ENCODE measurements at regions not wholly inside any gene's neighbourhood (a gene's known extent, or its start where the extent isn't known, plus 50 kb on each side); places are given as distances from the start of the nearest gene placed in this dataset.
"Not testable (repeated sequence)": the region's sequence is repeated elsewhere in the genome, so short reads cannot be mapped to it uniquely, and the experiment has no call there.

GRCh38 chr15:98280284-98280975 is 319.9 kb downstream of the ARRDC4 start:
- DNase-seq, result no peak

GRCh38 chr15:98281130-98281529 is 320.6 kb downstream of the ARRDC4 start:
- DNase-seq, result no peak

GRCh38 chr15:98282656-98283332 is 322.3 kb downstream of the ARRDC4 start:
- DNase-seq, result no peak

- DNase-seq, result no peak
Observed at GRCh38 chr15:98286200-98286599, 325.7 kb downstream of the ARRDC4 start.

- DNase-seq, result no peak
Observed at GRCh38 chr15:98286831-98287230, 326.3 kb downstream of the ARRDC4 start.

GRCh38 chr15:98288091-98288590 is 327.6 kb downstream of the ARRDC4 start:
- DNase-seq, result no peak

GRCh38 chr15:98289747-98290146 is 329.2 kb downstream of the ARRDC4 start:
- no peak for DNase-seq

- peak; percentile 59 for DNase-seq
Observed at GRCh38 chr15:98292442-98293240, 332.1 kb downstream of the ARRDC4 start.

- DNase-seq, result no peak
Observed at GRCh38 chr15:98294126-98294525, 333.6 kb downstream of the ARRDC4 start.

- not testable (repeated sequence) for DNase-seq
Observed at GRCh38 chr15:98295101-98295759, 334.7 kb downstream of the ARRDC4 start.

GRCh38 chr15:98296653-98297052 is 336.1 kb downstream of the ARRDC4 start:
- DNase-seq, result no peak

GRCh38 chr15:98304371-98304770 is 343.9 kb downstream of the ARRDC4 start:
- DNase-seq, result no peak

GRCh38 chr15:98308117-98308516 is 340.2 kb upstream of the IGF1R start:
- DNase-seq, result no peak

- peak; percentile 65 for DNase-seq
Observed at GRCh38 chr15:98311566-98312188, 336.7 kb upstream of the IGF1R start.

GRCh38 chr15:98312913-98313312 is 335.4 kb upstream of the IGF1R start:
- no peak for DNase-seq

- no peak for DNase-seq
Observed at GRCh38 chr15:98315971-98316370, 332.4 kb upstream of the IGF1R start.

GRCh38 chr15:98321896-98322295 is 326.4 kb upstream of the IGF1R start:
- DNase-seq, result no peak

GRCh38 chr15:98322581-98322980 is 325.8 kb upstream of the IGF1R start:
- DNase-seq, result no peak

- no peak for DNase-seq
Observed at GRCh38 chr15:98324341-98324970, 323.9 kb upstream of the IGF1R start.

GRCh38 chr15:98326804-98327203 is 321.5 kb upstream of the IGF1R start:
- DNase-seq, result no peak

- no peak for DNase-seq
Observed at GRCh38 chr15:98330258-98330657, 318.1 kb upstream of the IGF1R start.

Measured in activated CD4-positive, CD25-positive, alpha-beta regulatory T cell treated with anti-CD3 and anti-CD28 coated beads, Interleukin-2, amount 50 U/mL, for 72 hours (primary cell).